Stimulated activated memory B cell treated with anti-CD40 and anti-IgM and Interleukin-4, amounts not matched to agents 10 μg/mL and 1 μg/mL and 100 μg/mL, for 72 hours (primary cell): ENCODE measurements at regions not wholly inside any gene's neighbourhood (a gene's known extent, or its start where the extent isn't known, plus 50 kb on each side); places are given as distances from the start of the nearest gene placed in this dataset.

ENCODE experiments used
- ATAC-seq: fragments of 150-1000 bp; cut with Tn5 transposase; 2 replicates; pipeline ENCODE4 v1.10.0; 2021
- H3K27ac Mint-ChIP-seq: one replicate; pipeline ENCODE4 v1.8.0; 2022; ENCODE audit warnings: mild to moderate bottlenecking, mixed read lengths
- H3K27me3 Mint-ChIP-seq: one replicate; pipeline ENCODE4 v1.8.0; 2022; ENCODE audit warnings: mixed read lengths
- H3K36me3 Mint-ChIP-seq: one replicate; pipeline ENCODE4 v1.8.0; 2022; ENCODE audit warnings: mixed read lengths
- H3K4me1 Mint-ChIP-seq: one replicate; pipeline ENCODE4 v1.8.0; 2022; ENCODE audit warnings: mixed read lengths
- H3K4me3 Mint-ChIP-seq: one replicate; pipeline ENCODE4 v1.8.0; 2022; ENCODE audit warnings: mild to moderate bottlenecking, moderate library complexity, mixed read lengths
- H3K9me3 Mint-ChIP-seq: one replicate; pipeline ENCODE4 v1.8.0; 2022; ENCODE audit warnings: mixed read lengths

GRCh38 chr2:104025295-104025694 lies 828.6 kb upstream of the POU3F3 start:
- Mint-ChIP-seq H3K9me3 (no peaks in the 10 kb centered on the region), H3K4me1 (no peaks in the 10 kb centered on the region), H3K27ac (no peak overlapping the region), H3K4me3 (no peak overlapping the region), H3K36me3 (no peaks in the 10 kb centered on the region), H3K27me3 (no peaks in the 10 kb centered on the region)
- ATAC-seq, result no peak

DNA sequence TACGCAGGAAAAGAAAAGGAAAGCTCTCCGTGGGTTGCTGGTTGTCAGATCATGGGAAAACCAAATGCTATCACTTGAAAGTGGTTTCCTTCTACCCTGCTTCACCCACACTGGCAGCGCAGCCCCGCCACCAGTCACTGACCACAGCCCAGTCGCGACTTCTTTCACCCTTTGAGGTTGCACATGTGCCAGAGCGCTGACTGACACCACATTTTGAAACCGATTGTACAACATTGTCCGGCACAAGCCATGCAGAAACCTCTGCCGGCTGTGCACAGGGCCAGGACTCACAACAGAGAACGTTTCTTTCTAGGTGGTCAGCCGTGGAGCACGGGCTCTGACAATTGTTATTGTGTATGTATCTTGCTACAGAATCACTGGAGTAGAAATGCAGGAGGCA lies 827.2 kb upstream of the POU3F3 start:
- Mint-ChIP-seq H3K4me1 (no peaks in the 10 kb centered on the region), H3K27ac (no peak overlapping the region), H3K4me3 (no peak overlapping the region), H3K36me3 (no peaks in the 10 kb centered on the region), H3K27me3 (no peaks in the 10 kb centered on the region), H3K9me3 (no peaks in the 10 kb centered on the region)
- ATAC-seq, result no peak

GRCh38 chr2:104027321-104027720 lies 826.6 kb upstream of the POU3F3 start:
- no peak overlapping the region for H3K4me3 Mint-ChIP-seq
- H3K36me3 Mint-ChIP-seq, result no peaks in the 10 kb centered on the region
- H3K27me3 Mint-ChIP-seq, result no peaks in the 10 kb centered on the region
- no peaks in the 10 kb centered on the region for H3K9me3 Mint-ChIP-seq
- H3K4me1 Mint-ChIP-seq, result no peaks in the 10 kb centered on the region
- ATAC-seq, result no peak
- no peak overlapping the region for H3K27ac Mint-ChIP-seq

DNA sequence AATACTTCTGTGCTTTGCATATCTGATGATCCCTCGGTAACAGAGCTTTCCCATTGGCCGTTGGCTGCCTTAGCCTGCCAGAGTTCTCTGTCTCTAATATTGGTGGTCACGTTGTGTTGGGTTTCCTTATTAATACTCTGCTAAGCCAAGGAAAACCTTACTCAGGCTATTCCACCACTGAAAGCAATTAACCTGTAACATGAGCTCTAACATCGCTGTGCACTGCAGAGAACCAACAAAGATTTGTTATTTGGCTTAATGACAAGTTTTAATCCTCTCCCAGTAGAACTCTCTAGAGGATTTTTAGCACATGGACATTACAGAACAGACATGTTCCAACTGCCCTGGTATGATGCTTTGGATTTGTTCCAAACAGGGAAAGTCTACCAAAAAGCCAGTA lies 825.9 kb upstream of the POU3F3 start:
- no peaks in the 10 kb centered on the region for H3K27me3 Mint-ChIP-seq
- ATAC-seq, result no peak
- no peak overlapping the region for H3K4me3 Mint-ChIP-seq
- no peaks in the 10 kb centered on the region for H3K9me3 Mint-ChIP-seq
- H3K27ac Mint-ChIP-seq, result no peak overlapping the region
- H3K4me1 Mint-ChIP-seq, result no peaks in the 10 kb centered on the region
- H3K36me3 Mint-ChIP-seq, result no peaks in the 10 kb centered on the region

- Mint-ChIP-seq H3K36me3 (no peaks in the 10 kb centered on the region), H3K4me3 (no peak overlapping the region), H3K27me3 (no peaks in the 10 kb centered on the region), H3K4me1 (no peaks in the 10 kb centered on the region), H3K27ac (no peak overlapping the region), H3K9me3 (no peaks in the 10 kb centered on the region)
- no peak for ATAC-seq
Measured at GRCh38 chr2:104033399-104033798, 820.5 kb upstream of the POU3F3 start.

DNA sequence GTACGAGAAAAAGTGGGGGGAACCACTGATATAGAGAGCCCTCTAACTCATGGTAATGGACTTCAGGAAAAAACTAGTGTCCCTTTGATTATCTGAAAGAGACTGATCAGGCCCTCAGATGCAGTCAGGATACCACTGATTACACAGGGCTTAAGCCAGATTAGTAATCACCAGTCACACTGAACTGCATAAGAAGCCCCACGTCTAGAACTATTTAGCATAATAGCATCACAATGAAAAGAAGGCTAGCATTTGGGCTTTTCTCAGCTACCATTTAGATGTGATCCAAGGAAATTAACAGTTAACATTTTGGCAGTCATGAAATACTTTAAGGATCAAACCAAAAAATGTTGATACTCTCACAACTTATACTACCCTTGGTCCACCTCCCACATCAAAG lies 813.1 kb upstream of the POU3F3 start:
- no peaks in the 10 kb centered on the region for H3K4me1 Mint-ChIP-seq
- no peak for ATAC-seq
- H3K4me3 Mint-ChIP-seq, result no peak overlapping the region
- no peaks in the 10 kb centered on the region for H3K9me3 Mint-ChIP-seq
- no peak overlapping the region for H3K27ac Mint-ChIP-seq
- H3K27me3 Mint-ChIP-seq, result no peaks in the 10 kb centered on the region
- H3K36me3 Mint-ChIP-seq, result no peaks in the 10 kb centered on the region

- Mint-ChIP-seq H3K27me3 (no peaks in the 10 kb centered on the region), H3K4me1 (no peaks in the 10 kb centered on the region)
Measured at GRCh38 chr2:104041351-104041750, 812.6 kb upstream of the POU3F3 start.

GRCh38 chr2:104043864-104044263 lies 810.1 kb upstream of the POU3F3 start:
- H3K9me3 Mint-ChIP-seq, result no peaks in the 10 kb centered on the region
- H3K27me3 Mint-ChIP-seq, result no peaks in the 10 kb centered on the region
- H3K36me3 Mint-ChIP-seq, result no peaks in the 10 kb centered on the region
- H3K4me3 Mint-ChIP-seq, result no peak overlapping the region
- ATAC-seq, result no peak
- no peaks in the 10 kb centered on the region for H3K4me1 Mint-ChIP-seq
- H3K27ac Mint-ChIP-seq, result no peak overlapping the region

More at GRCh38 chr2:104041351-104041750, 812.6 kb upstream of the POU3F3 start:
- Mint-ChIP-seq H3K4me3 (no peak overlapping the region), H3K27ac (no peak overlapping the region), H3K36me3 (no peaks in the 10 kb centered on the region), H3K9me3 (no peaks in the 10 kb centered on the region)
- ATAC-seq, result no peak

- no peaks in the 10 kb centered on the region for H3K27me3 Mint-ChIP-seq
- no peaks in the 10 kb centered on the region for H3K36me3 Mint-ChIP-seq
- no peaks in the 10 kb centered on the region for H3K4me1 Mint-ChIP-seq
- H3K4me3 Mint-ChIP-seq, result no peak overlapping the region
- H3K27ac Mint-ChIP-seq, result no peak overlapping the region
- no peaks in the 10 kb centered on the region for H3K9me3 Mint-ChIP-seq
- ATAC-seq, result no peak
Measured at GRCh38 chr2:104045071-104045470, 808.8 kb upstream of the POU3F3 start.

- ATAC-seq, result no peak
- Mint-ChIP-seq H3K27ac (no peak overlapping the region), H3K4me3 (no peak overlapping the region), H3K36me3 (no peaks in the 10 kb centered on the region), H3K27me3 (no peaks in the 10 kb centered on the region), H3K9me3 (no peaks in the 10 kb centered on the region), H3K4me1 (no peaks in the 10 kb centered on the region)
Measured at GRCh38 chr2:104046466-104046865, 807.4 kb upstream of the POU3F3 start.

DNA sequence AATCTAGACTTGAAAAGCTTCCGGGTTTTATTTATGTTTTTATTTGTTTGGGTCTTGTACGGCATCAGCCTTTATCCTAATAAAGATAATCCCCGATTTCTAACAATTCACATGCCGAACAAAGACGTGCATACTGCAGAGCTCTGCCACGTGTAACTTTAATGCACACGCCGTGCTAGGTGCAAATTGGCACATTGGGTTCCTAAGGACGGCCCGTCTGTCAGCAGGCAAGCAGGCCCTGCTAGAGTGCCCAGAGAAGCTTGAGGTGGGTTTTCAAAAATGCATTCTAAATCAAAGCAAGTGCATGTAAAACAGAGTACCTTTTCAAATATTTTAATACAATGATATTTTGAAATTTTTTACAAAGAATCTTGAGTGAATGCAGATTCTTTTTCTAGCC lies 806.4 kb upstream of the POU3F3 start:
- Mint-ChIP-seq H3K4me1 (no peaks in the 10 kb centered on the region), H3K27ac (no peak overlapping the region), H3K27me3 (no peaks in the 10 kb centered on the region), H3K36me3 (no peaks in the 10 kb centered on the region), H3K9me3 (no peaks in the 10 kb centered on the region), H3K4me3 (no peak overlapping the region)
- ATAC-seq, result no peak

GRCh38 chr2:104049438-104049837 lies 804.5 kb upstream of the POU3F3 start:
- Mint-ChIP-seq H3K36me3 (no peaks in the 10 kb centered on the region), H3K27me3 (no peaks in the 10 kb centered on the region)
- no peak for ATAC-seq

DNA sequence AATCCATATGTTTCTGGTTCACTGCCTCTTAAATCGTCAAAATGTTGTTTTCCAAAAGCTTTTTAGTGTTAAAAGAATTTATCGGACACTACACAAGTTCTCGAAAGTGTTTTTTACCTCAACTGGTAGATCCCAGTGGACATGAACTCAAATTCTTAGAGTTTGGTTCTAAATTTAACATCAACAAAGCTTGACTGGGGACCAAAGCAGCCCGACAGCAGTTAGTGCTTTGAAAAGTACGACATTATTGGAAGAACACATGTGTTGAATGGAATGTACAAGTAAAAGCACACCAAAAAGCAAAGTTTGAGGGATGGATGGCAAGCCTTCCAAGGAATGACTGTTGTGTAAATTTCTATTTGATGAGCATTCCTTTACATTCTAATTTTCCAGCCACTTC lies 803.9 kb upstream of the POU3F3 start:
- no peaks in the 10 kb centered on the region for H3K36me3 Mint-ChIP-seq
- H3K4me3 Mint-ChIP-seq, result no peak overlapping the region
- no peaks in the 10 kb centered on the region for H3K9me3 Mint-ChIP-seq
- H3K27ac Mint-ChIP-seq, result no peak overlapping the region
- no peaks in the 10 kb centered on the region for H3K27me3 Mint-ChIP-seq
- H3K4me1 Mint-ChIP-seq, result no peaks in the 10 kb centered on the region
- ATAC-seq, result no peak

More at GRCh38 chr2:104049438-104049837, 804.5 kb upstream of the POU3F3 start:
- Mint-ChIP-seq H3K4me1 (no peaks in the 10 kb centered on the region), H3K9me3 (no peaks in the 10 kb centered on the region), H3K27ac (no peak overlapping the region), H3K4me3 (no peak overlapping the region)

DNA sequence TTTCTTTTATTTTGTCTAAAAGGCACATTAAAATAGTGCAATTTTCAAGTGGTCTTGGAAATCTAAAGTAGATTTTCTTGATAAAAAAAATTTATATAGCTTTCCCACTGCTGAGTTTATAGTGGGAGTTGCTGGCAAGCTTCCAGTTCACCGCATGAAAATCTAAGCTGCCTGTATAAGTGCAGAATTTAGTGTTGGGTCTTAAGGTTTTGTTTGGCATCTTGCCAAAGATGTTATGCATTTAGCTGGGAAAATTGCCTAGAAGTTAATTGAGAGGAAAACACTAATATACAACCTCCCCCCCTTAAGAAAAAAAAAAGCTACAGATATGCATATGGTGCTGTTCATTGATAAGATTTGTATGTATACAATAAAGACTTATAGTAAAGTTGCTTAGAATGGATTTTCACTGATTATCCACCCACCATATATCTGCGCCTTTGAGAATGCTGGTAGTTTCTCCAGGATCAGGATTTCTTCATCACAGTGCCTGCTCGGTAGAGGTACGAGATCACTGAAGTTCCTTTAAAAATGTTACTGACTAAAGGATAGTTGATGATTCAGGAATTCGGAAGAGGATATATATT lies 803.2 kb upstream of the POU3F3 start:
- H3K36me3 Mint-ChIP-seq, result no peaks in the 10 kb centered on the region
- no peaks in the 10 kb centered on the region for H3K27me3 Mint-ChIP-seq
- no peak for ATAC-seq
- no peaks in the 10 kb centered on the region for H3K9me3 Mint-ChIP-seq
- H3K27ac Mint-ChIP-seq, result no peak overlapping the region
- H3K4me3 Mint-ChIP-seq, result no peak overlapping the region
- no peaks in the 10 kb centered on the region for H3K4me1 Mint-ChIP-seq

- no peaks in the 10 kb centered on the region for H3K4me1 Mint-ChIP-seq
- no peak for ATAC-seq
- no peak overlapping the region for H3K27ac Mint-ChIP-seq
- no peak overlapping the region for H3K4me3 Mint-ChIP-seq
- H3K36me3 Mint-ChIP-seq, result no peaks in the 10 kb centered on the region
- H3K27me3 Mint-ChIP-seq, result no peaks in the 10 kb centered on the region
- H3K9me3 Mint-ChIP-seq, result no peaks in the 10 kb centered on the region
Measured at GRCh38 chr2:104051766-104052165, 802.1 kb upstream of the POU3F3 start.

- Mint-ChIP-seq H3K4me1 (no peaks in the 10 kb centered on the region), H3K9me3 (no peaks in the 10 kb centered on the region), H3K4me3 (no peak overlapping the region), H3K36me3 (no peaks in the 10 kb centered on the region), H3K27me3 (no peaks in the 10 kb centered on the region), H3K27ac (no peak overlapping the region)
- ATAC-seq, result no peak
Measured at GRCh38 chr2:104052356-104052755, 801.6 kb upstream of the POU3F3 start.

- no peaks in the 10 kb centered on the region for H3K36me3 Mint-ChIP-seq
- H3K4me3 Mint-ChIP-seq, result no peak overlapping the region
- H3K27me3 Mint-ChIP-seq, result no peaks in the 10 kb centered on the region
- no peaks in the 10 kb centered on the region for H3K4me1 Mint-ChIP-seq
- H3K9me3 Mint-ChIP-seq, result peaks cover 3% of the 10 kb centered on the region
- H3K27ac Mint-ChIP-seq, result no peak overlapping the region
- ATAC-seq, result no peak
Measured at GRCh38 chr2:104056451-104056850, 797.5 kb upstream of the POU3F3 start.
